D341Med (cell line): ENCODE measurements at regions not wholly inside any gene's neighbourhood (a gene's known extent, or its start where the extent isn't known, plus 50 kb on each side); places are given as distances from the start of the nearest gene placed in this dataset.
"Not testable (repeated sequence)": the region's sequence is repeated elsewhere in the genome, so short reads cannot be mapped to it uniquely, and the experiment has no call there.

Source experiments
- DNase-seq: peaks from one replicate; pipeline ENCODE4 v3.0.0; 2012; ENCODE audit warnings: low spot score

GRCh38 chr4:181821039-181822004 lies 421.9 kb upstream of the TENM3 start:
- DNase-seq, result no peak

DNA sequence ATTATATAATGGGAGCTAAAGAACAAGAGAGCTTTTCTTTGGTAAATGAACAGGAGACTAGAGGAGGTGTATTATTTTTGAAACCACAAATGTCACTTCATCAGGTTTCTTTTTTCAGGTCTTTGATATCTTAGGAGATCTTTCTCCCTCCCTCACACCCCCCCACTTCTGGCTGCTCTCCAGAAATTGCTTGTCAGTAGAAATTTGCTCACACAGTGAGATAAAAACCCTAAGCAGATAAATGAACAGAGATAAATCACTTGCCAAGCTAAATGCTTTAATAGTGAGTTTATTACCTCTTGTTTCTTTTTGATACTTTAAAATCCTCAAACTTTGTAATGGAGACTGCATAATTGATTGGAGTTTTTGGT lies 421.2 kb upstream of the TENM3 start:
- DNase-seq, result no peak

DNA sequence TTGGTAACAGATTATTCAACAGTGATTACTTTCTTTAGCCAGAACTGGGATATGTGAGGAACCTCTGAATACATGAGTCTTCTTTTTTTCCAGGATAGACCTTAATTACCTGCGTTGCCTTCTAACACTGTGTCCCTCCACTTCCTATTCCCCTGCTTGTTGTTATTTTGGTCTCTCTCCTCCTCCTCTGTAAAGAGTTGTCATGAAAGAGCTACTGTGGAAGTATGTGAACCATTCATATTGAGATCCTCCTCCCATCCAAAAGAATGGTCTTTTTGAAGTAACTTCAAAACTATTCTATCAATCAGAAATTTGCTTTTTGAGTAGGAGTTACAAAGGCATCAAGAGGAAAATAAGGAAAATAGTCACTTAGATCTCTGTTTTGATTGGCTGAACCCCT lies 420.0 kb upstream of the TENM3 start:
- no peak for DNase-seq

DNA sequence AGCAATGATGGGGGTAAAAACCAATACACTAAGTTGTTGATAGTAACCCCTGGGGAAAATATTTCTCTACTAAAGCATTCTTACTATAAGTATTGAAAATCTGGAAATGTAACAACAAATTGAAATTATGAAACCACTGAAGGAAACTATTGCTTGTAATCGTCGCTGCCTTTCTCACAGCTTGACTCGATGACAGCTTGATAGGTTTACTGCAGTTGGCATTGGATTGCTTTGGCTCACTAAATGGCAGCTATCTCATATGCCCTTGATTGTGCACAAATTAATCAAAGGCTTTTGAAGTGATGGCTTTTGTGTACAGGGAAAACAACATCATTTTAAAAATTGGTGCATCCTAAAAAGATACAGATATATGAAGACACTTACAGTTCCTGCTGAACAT lies 419.6 kb upstream of the TENM3 start:
- DNase-seq, result no peak

- no peak for DNase-seq
Measured at GRCh38 chr4:181825564-181825963, 417.6 kb upstream of the TENM3 start.

GRCh38 chr4:181827246-181827645 lies 416.0 kb upstream of the TENM3 start:
- DNase-seq, result no peak

- DNase-seq, result no peak
Measured at GRCh38 chr4:181830404-181831035, 412.7 kb upstream of the TENM3 start.

DNA sequence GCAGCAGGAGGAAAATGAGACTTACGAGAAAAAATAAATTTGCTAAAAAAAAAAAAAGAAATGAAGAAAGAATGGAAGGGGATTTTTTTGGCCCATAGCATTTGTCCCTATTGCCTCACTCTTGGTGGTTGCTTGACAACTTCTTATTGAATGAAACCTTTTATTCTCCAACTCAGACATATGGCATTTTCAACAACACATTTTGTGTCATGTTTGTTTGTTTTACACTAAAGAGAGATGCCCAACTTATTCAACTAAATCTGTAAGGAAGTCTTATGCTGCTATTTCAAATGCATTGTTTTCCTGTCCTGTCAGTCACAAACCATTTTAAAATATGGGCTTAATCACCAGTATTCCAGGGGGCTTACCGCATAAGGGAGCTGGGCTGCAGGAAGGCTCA lies 409.1 kb upstream of the TENM3 start:
- DNase-seq, result no peak

DNA sequence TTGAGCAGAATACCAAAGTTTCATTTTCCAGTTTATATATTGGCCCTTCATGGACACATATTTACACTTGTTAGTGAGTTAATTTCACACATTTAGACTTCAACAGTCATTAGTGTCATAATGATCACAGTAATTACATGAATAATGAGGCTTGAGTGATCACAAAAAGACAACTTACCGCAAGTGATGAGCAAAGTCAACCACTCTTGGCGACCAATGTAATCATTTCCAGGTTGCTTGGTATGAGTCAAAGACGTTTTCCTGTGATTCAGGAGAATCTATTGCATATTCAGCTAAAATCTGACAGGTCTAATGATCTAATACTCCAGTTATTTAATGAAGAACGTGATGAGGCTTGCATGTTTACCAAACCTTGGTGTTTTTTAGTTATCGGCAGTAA lies 407.9 kb upstream of the TENM3 start:
- no peak for DNase-seq

- no peak for DNase-seq
Measured at GRCh38 chr4:181838253-181838652, 404.9 kb upstream of the TENM3 start.

DNA sequence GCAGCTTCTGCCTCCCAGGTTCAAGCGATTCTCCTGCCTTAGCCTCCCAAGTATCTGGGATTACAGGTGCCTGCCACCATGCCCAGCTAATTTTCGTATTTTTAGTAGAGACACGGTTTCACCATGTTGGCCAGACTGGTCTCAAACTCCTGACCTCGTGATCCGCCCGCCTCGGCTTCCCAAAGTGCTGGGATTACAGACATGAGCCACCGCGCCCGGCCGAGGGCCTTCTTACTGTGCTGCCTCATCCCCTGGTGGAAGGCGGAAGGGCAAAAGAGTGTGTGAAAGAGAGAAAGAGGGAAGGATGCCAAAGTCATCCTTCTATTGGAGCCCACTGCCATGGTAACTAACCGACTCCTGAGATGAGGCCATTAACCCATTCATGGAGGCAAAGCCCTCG lies 399.4 kb upstream of the TENM3 start:
- not testable (repeated sequence) for DNase-seq

- DNase-seq, result no peak
Measured at GRCh38 chr4:181845617-181846016, 397.6 kb upstream of the TENM3 start.

DNA sequence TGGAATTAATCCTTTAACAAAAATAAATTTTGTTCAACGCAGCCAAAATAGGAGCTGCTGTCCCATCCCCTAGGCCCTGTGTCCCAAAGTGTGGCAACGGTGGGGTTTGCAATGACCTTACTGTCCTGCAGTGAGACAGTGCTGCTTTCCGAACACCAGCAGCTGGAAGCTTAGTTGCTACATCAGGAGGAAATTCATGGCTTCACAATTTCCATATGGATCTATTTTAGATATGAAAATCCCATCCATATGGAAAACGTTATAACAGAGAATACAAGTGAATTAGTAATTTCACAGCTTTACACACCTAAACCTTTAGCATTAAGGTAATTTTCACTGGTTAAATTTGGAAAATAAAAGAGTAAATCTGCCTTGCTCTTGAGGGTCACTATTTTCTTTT lies 396.3 kb upstream of the TENM3 start:
- no peak for DNase-seq

GRCh38 chr4:181848357-181848756 lies 394.8 kb upstream of the TENM3 start:
- no peak for DNase-seq

DNA sequence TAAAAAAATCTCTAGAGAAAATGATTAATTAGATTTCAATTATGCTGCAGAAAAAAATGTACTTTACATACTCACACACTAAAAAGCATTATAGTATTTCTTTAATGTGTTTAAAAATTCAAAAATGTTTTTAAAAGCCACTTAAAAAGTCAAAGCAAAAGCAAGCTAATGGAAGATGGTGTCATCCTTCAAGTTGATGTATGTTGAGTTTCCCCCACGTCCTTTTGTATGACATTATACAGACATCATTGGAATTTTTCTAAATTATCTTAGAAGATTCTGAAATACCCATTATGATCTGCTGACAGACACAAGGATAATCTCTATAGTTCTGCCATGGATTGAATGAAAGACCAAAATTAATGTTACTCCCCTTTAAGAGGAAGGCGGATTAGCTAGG lies 393.7 kb upstream of the TENM3 start:
- no peak for DNase-seq

- no peak for DNase-seq
Measured at GRCh38 chr4:181853881-181854511, 389.2 kb upstream of the TENM3 start.

GRCh38 chr4:181855307-181855706 lies 387.9 kb upstream of the TENM3 start:
- DNase-seq, result no peak

- not testable (repeated sequence) for DNase-seq
Measured at GRCh38 chr4:181857471-181857870, 385.7 kb upstream of the TENM3 start.

DNA sequence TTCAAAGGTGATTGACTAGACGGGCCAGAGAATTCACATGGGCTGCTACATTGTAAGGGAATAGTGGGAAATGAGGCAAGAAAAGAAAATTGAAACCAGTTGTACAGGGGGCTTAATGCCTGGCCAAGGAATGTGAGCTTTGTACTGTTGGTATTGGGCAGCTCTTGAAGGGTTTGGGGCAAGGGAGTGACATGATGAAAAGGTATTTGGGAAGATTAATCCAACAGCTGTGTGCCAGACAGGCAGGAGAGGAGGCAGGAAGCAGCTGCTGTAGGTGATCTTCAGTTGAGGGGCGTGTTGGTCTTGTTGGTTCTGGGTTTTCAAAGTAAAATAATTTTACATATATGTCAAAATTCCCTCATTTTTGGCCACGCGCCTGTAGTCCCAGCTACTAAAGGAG lies 384.5 kb upstream of the TENM3 start:
- no peak for DNase-seq

DNA sequence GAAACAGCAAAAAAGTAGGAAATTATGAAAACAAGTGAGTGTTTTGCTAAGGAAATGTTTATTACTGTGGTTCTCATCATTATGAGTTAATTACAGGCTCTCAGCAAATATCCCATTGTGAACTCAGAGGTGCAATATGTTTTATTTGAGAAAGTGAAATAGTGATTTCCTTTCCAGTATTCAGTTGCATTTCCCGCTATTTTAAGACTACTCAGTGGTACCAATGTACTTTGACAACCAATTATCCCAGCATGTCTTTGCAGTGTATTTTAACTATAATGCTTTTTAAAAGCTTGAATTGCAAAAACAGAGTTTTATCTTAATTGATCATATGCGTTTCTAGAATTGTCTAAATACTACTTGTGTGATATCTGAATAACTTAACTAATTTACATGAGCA lies 383.8 kb upstream of the TENM3 start:
- no peak for DNase-seq

DNA sequence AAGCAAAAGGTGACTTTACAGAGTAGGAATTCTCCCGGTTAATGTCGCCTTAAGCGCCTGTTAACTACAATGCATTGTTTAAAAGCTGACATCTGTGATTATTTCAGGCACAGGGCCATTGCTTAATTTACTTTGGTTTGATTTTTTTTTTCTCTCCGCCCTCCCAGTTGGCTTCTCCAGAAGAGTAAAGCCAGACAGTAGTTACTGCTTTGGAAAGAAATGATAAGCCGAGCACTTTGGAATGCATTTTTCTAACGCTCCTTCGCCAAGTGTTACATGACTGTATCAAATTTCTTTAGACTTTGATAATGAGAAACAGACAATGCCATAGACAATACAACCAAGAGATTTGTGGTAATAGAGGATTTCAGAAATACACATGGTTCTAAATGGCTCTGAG lies 383.0 kb upstream of the TENM3 start:
- DNase-seq, result no peak

GRCh38 chr4:181860668-181861067 lies 382.5 kb upstream of the TENM3 start:
- no peak for DNase-seq

DNA sequence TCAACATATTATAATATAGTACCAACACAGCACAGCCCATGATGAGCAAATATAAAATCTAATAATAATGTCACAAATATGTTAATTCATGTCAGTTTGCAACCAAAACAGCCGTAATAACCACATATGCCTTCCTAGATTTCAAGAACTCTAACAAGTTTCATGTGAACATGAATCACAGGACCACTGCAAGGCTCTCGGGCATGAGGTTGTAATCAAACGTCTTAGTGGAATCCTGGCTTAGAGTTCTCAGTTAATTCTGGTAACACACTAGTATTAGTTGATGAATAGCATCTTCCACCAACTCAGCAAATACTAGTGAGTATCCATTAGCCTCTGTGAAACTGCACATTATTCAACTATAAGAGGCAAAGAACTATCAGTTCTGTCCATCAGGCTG lies 379.3 kb upstream of the TENM3 start:
- DNase-seq, result no peak
